Activated CD4-positive, alpha-beta T cell treated with anti-CD3 and anti-CD28 coated beads, Interleukin-2, amount 10 ng/mL, durations not matched to agents 24 days and 14 days (primary cell): ENCODE measurements at regions not wholly inside any gene's neighbourhood (a gene's known extent, or its start where the extent isn't known, plus 50 kb on each side); places are given as distances from the start of the nearest gene placed in this dataset.

Experiments
- DNase-seq: peaks from one replicate; pipeline ENCODE4 v3.0.0; 2022
- H3K27ac Mint-ChIP-seq: one replicate; pipeline ENCODE4 v1.8.0; 2022; ENCODE audit warnings: mild to moderate bottlenecking, mixed read lengths
- H3K27me3 Mint-ChIP-seq: one replicate; pipeline ENCODE4 v1.8.0; 2022; ENCODE audit warnings: mixed read lengths
- H3K36me3 Mint-ChIP-seq: one replicate; pipeline ENCODE4 v1.8.0; 2022; ENCODE audit warnings: low read depth, mild to moderate bottlenecking, mixed read lengths
- H3K4me1 Mint-ChIP-seq: one replicate; pipeline ENCODE4 v1.8.0; 2021; ENCODE audit warnings: mixed read lengths
- H3K4me3 Mint-ChIP-seq: one replicate; pipeline ENCODE4 v1.8.0; 2022; ENCODE audit warnings: mild to moderate bottlenecking, moderate library complexity, mixed read lengths
- H3K9me3 Mint-ChIP-seq: one replicate; pipeline ENCODE4 v1.8.0; 2021; ENCODE audit warnings: mixed read lengths
- intact Hi-C: fragments of 100-400 bp; cut with micrococcal nuclease; formaldehyde crosslinking; loops from one replicate; pipeline ENCODE4 v1.15.1; 2023

DNA sequence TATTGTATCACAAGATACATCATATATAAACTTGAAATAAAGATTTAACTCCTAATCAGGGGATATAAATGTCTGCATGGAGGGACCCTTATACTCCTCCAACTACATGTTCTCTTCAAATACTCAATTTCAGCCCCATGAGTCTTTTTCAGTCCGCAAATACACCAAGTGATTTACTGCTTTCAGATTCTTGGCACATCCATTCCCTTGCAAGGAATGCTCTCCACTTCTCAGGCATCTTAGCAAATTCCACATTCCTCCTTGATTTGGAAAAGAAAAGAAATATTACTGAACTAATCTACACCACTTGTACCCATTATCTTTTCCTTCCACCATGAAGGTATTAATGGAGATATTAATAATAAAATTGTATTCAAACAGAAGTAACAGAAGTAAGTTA lies 999.4 kb upstream of the GJE1 start:
- Mint-ChIP-seq H3K36me3 (no peaks in the 10 kb centered on the region), H3K4me1 (no peaks in the 10 kb centered on the region), H3K27me3 (no peaks in the 10 kb centered on the region), H3K4me3 (no peak overlapping the region), H3K9me3 (no peaks in the 10 kb centered on the region), H3K27ac (no peak overlapping the region)
- DNase-seq = no peak
- intact Hi-C loops = no loop called here

DNA sequence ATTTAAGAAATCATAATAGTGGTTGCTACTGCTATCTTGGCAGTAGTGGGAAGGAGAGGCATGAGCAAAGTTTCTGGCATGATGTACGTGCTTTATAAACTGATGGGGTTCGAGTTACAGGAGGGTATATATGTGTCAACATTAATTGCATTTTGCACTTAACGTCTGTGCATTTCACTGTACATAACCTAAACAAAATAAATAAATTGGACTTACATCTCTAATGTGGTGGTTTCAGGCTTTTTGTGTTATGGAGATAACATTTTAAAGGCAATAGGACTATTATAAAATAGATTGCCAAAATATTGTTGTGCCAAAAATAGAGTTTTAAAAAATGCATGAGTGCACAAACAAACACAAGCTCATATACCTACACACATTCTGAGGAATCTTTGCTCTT lies 1001.1 kb upstream of the GJE1 start:
- Mint-ChIP-seq H3K27me3 (no peaks in the 10 kb centered on the region), H3K4me1 (no peaks in the 10 kb centered on the region), H3K36me3 (no peaks in the 10 kb centered on the region), H3K27ac (no peak overlapping the region), H3K4me3 (no peak overlapping the region), H3K9me3 (no peaks in the 10 kb centered on the region)
- DNase-seq = no peak
- intact Hi-C loops = no loop called here

DNA sequence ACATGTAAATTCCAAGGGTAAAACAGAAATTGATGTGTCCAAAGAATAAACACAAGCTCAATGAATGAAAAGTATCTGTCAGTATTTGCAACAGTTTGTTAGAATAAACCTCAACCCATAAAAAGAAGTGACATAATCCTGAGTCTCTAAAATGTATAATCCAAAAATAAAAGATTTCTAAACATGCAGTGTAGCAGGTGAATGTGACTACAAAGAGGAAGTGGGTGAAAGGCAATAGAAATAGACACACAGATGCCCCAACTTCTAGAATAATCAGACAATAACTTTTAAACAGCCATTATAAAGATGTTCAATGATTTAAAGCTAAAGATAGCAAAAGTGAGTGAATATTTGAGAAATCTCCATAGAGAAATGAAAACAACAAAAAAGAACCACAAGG lies 1009.2 kb upstream of the GJE1 start:
- H3K4me3 Mint-ChIP-seq = no peak overlapping the region
- H3K9me3 Mint-ChIP-seq = no peaks in the 10 kb centered on the region
- no peaks in the 10 kb centered on the region for H3K4me1 Mint-ChIP-seq
- DNase-seq = no peak
- no peak overlapping the region for H3K27ac Mint-ChIP-seq
- intact Hi-C loops = no loop called here
- H3K27me3 Mint-ChIP-seq = no peaks in the 10 kb centered on the region
- H3K36me3 Mint-ChIP-seq = no peaks in the 10 kb centered on the region

DNA sequence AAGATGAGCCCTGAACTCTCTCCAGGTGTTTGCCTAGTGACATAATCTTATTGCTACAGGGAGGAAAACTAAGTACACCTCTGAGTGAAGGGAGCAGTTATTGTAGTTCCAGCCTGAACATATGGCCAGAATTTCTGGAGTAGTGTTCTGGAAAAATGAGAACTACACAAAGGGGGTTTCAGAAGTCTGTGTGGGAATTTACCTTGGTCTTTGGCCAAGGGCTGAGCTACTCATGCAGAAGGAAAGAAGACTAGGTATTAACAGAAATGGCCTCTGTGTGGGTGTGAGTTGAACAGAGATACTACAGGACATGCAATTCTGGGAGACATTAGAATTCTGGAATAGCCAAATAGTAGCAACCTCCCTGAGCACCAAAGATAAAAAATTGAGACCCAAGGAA lies 1009.7 kb upstream of the GJE1 start:
- Mint-ChIP-seq H3K4me3 (no peak overlapping the region), H3K27ac (no peak overlapping the region), H3K36me3 (no peaks in the 10 kb centered on the region), H3K27me3 (no peaks in the 10 kb centered on the region), H3K4me1 (no peaks in the 10 kb centered on the region), H3K9me3 (no peaks in the 10 kb centered on the region)
- DNase-seq = no peak
- intact Hi-C loops = no loop called here

DNA sequence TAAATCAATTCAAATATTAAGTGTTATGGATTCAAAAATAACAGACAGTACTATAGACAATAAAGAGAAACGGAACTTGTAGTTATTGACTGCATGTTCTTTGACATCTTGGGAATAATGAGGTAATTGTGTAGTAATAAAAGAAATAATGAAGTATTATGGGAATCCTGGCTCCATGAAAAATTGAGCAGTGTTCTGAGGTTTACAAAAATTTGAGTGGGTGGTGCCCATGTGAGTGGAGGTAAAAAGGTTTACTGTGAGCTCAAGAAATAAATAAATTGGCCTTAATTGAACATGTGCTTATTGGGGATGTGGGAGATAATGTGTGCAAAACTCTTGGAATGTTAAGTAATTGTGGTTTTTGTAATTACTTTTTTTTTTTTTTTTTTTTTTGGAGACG lies 1013.7 kb upstream of the GJE1 start:
- intact Hi-C loops = no loop called here
- no peaks in the 10 kb centered on the region for H3K27me3 Mint-ChIP-seq
- no peaks in the 10 kb centered on the region for H3K9me3 Mint-ChIP-seq
- no peak overlapping the region for H3K4me3 Mint-ChIP-seq
- H3K27ac Mint-ChIP-seq = no peak overlapping the region
- no peaks in the 10 kb centered on the region for H3K36me3 Mint-ChIP-seq
- H3K4me1 Mint-ChIP-seq = no peaks in the 10 kb centered on the region
- no peak for DNase-seq

DNA sequence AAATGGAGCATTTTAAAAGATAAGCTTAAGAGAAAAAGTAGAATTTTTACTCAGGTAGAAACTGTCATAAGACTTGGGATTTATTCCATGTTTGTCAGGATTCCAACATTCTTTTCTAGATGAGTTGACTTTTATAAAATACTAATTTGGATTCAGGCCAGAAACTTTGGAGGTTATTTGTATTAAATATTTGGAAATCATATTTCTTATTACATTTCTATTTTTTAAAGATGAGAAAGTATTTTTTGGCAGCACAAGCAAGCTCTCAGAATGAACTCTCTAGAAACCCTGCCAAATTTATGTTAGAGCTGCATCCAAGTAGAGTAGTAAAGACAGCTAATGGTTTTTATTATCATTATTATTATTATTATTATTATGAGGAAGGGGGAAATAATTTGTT lies 1014.9 kb upstream of the GJE1 start:
- H3K27ac Mint-ChIP-seq = no peak overlapping the region
- no peak overlapping the region for H3K4me3 Mint-ChIP-seq
- H3K36me3 Mint-ChIP-seq = no peaks in the 10 kb centered on the region
- H3K9me3 Mint-ChIP-seq = no peaks in the 10 kb centered on the region
- DNase-seq = no peak
- no peaks in the 10 kb centered on the region for H3K27me3 Mint-ChIP-seq
- H3K4me1 Mint-ChIP-seq = no peaks in the 10 kb centered on the region
- intact Hi-C loops = no loop called here

DNA sequence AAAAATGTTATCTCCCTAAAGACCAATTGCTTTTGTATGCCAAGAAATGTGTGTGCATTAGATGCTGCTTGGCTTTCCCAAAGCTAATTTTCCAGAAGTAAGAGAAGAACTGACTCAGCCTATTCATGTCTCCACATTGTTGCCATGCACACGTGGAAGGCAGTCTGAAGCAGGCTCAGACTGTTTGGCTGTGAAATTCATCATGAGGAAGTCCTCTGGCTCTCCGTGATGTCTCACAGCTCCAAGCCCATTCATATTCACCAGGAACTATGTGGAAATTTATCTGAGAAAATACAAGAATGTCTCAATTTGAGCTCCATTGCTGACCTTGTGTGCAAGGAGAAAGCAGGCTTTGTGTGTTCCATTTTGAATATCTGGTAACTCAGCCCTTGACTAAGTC lies 1022.2 kb upstream of the GJE1 start:
- Mint-ChIP-seq H3K36me3 (no peaks in the 10 kb centered on the region), H3K4me1 (no peaks in the 10 kb centered on the region), H3K9me3 (no peaks in the 10 kb centered on the region), H3K27me3 (no peaks in the 10 kb centered on the region), H3K4me3 (no peak overlapping the region), H3K27ac (no peak overlapping the region)
- intact Hi-C loops = no loop called here
- no peak for DNase-seq

DNA sequence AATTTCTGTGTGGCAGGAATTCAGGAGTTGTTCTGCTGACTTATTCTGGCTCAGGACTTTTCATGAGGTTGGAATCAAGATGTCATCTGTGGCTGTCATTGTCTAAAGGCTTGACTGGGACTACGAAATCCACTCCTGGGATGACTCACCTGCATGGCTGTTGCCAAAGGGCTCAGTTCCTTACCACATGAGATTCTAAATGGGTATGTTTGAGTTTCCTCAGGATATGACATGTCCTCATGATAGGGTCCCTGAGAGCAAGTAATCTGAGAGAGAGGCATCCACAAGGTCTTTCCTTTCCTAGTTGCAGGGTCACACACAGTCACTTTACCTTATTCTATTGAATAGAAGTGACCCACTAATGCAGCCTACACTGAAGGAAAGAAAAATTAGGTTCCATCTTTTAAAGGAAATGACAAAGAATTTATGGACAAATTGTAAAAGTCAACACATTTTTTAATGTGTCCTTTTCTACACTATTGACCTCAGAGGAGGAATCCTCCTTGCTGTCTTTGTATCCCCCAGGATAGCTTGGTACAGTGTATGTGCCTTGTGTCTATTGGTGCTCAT lies 1025.0 kb upstream of the GJE1 start:
- Mint-ChIP-seq H3K36me3 (no peaks in the 10 kb centered on the region), H3K9me3 (no peaks in the 10 kb centered on the region), H3K27me3 (no peaks in the 10 kb centered on the region), H3K4me1 (no peaks in the 10 kb centered on the region), H3K27ac (no peak overlapping the region), H3K4me3 (no peak overlapping the region)
- DNase-seq = no peak
- intact Hi-C loops = no loop called here

DNA sequence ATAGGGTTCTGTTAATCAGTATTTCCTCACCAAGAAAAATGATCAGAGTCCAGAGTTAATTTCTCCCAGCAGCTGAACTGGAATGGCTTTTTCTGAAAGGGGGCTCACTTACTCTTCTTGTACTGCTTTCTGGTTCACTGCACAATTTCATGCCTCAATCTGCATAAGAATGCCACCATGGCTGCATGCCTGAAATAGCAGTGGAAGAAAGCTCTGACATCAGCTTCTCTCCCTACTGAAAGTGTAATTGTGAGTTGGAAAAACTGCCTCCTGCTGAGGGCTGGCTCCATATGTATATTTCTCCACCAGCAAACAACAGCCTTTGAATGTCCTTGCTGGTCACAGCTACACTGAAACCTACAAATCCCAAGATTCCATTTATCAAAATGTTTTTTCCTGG lies 1027.2 kb upstream of the GJE1 start:
- Mint-ChIP-seq H3K4me3 (no peak overlapping the region), H3K27me3 (no peaks in the 10 kb centered on the region), H3K9me3 (no peaks in the 10 kb centered on the region), H3K27ac (no peak overlapping the region), H3K4me1 (no peaks in the 10 kb centered on the region), H3K36me3 (no peaks in the 10 kb centered on the region)
- intact Hi-C loops = no loop called here
- DNase-seq = no peak

DNA sequence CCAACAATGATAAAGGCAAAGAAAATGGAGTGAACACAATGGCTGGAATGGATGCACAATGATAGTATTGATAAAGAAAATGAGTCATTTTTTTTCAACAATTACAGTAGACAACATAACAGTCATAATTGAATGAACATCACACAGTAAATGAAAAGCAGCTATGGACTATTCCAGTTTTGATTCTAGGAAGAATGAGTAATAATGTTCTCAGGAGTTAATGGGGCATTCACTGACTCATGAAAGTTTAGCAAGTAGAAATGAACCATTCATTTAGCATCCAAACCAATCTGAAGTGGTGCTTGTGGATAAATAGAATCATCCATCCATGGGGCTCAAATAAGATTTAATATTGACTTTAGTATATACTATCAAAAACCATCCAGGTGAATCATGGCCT lies 1029.5 kb upstream of the GJE1 start:
- intact Hi-C loops = no loop called here
- Mint-ChIP-seq H3K4me1 (no peaks in the 10 kb centered on the region), H3K36me3 (no peaks in the 10 kb centered on the region), H3K27ac (no peak overlapping the region), H3K4me3 (no peak overlapping the region), H3K9me3 (no peaks in the 10 kb centered on the region), H3K27me3 (no peaks in the 10 kb centered on the region)
- DNase-seq = no peak

DNA sequence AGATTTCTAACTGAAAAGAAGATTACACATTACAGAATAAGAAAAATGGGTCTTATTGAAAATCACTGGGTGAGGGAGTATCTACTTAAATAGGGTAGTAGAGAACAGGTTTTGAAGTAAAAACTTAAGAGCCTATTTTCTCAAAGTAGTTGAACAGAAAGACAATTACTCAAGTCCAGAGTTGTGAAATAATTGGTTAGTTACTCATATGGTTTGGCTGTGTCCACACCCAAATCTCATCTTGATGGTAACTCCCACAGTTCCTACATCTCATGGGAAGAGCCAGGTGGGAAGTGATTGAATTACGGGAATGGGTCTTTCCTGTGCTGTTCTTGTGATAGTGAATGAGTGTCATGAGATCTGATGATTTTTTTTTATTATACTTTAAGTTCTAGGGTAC lies 1035.3 kb upstream of the GJE1 start:
- intact Hi-C loops = no loop called here
- H3K36me3 Mint-ChIP-seq = no peaks in the 10 kb centered on the region
- H3K4me1 Mint-ChIP-seq = no peaks in the 10 kb centered on the region
- no peaks in the 10 kb centered on the region for H3K9me3 Mint-ChIP-seq
- no peak for DNase-seq
- H3K27ac Mint-ChIP-seq = no peak overlapping the region
- H3K27me3 Mint-ChIP-seq = no peaks in the 10 kb centered on the region
- H3K4me3 Mint-ChIP-seq = no peak overlapping the region

DNA sequence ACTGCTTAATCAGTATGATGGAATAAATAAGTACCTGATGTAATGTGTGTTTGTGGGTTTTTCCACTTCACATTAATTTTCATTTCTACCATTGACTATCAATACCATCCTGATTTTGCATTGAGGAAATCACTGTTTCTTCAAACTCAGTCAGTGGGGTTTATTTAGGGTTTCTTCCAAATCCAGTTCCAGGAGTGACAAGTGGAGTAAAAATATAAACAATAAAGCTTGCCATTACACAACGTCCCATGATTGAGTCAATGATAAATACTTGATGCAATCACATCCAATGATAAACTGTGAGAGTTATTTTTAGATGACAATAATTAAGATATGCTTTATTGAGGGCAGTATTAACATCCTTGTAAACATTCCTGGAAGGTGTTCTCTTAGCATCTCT lies 1037.4 kb upstream of the GJE1 start:
- Mint-ChIP-seq H3K9me3 (no peaks in the 10 kb centered on the region), H3K4me3 (no peak overlapping the region), H3K27ac (no peak overlapping the region), H3K27me3 (no peaks in the 10 kb centered on the region), H3K4me1 (no peaks in the 10 kb centered on the region), H3K36me3 (no peaks in the 10 kb centered on the region)
- no peak for DNase-seq
- intact Hi-C loops = no loop called here

DNA sequence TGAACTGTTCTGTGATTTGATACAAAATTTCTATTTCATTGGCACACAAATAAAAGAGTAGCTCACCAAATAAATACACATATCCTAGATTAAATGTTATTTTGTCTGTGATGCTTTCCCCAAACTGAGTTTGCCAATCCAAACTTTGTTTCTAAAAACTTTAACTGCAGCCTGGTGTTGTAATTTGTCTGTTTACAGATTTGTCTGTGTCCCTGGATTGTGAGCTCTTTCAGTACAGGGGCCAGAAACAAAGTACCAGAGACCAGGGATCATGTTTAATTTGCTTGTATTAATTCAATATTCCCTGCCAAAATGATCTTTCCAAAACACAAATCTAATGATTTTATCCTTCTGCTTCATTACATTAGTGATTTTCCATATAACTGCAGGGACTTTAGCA lies 1044.6 kb upstream of the GJE1 start:
- no peaks in the 10 kb centered on the region for H3K36me3 Mint-ChIP-seq
- intact Hi-C loops = no loop called here
- no peaks in the 10 kb centered on the region for H3K4me1 Mint-ChIP-seq
- H3K9me3 Mint-ChIP-seq = no peaks in the 10 kb centered on the region
- H3K27ac Mint-ChIP-seq = no peak overlapping the region
- no peak overlapping the region for H3K4me3 Mint-ChIP-seq
- no peak for DNase-seq
- no peaks in the 10 kb centered on the region for H3K27me3 Mint-ChIP-seq

DNA sequence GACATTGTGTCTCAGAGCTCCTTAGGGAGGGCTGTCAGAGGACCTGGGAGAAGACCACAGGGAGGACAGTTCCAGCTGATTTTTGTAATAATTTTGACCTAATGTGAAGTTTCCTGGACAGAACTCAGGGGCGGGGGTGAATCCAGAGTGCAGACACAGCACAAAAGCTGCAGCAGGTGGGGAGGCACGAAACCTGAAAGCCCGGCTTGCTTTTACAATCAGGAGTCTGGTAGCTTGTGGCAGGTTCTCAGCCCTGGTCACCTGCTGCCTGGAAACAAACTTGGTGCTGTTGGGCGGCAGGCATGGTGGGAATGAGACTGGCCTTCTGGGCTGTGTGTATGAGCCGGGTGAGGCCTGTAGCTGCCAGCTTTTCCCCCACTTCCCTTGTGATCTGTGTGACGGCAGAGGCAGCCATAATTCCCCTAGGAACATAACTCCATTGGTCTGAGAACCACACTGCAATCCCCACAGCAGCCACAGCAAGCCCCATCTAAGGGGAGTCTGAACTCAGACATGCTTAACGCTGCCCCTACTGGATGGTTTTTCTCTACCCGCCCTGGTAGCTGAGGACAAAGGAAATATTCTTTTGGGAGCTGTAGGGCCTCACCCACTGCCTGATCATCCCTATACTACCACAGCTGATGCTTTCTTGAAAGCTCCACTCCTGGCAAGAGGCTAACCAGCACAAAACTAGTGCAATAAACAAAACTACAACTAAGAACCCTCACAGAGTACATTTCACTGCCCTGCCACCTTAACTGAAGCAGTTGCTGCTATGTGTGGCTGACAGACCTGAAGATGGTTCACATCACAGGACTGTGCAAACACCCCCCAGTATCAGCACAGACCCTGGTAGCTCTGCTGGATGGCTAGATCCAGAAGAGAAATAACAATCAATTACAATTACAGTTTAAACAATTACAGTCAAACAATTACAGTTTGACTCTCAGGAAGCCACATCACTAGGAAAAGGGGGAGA lies 1055.1 kb upstream of the GJE1 start:
- no peaks in the 10 kb centered on the region for H3K4me1 Mint-ChIP-seq
- no peak overlapping the region for H3K4me3 Mint-ChIP-seq
- H3K27ac Mint-ChIP-seq = no peak overlapping the region
- no peaks in the 10 kb centered on the region for H3K36me3 Mint-ChIP-seq
- no peak for DNase-seq
- intact Hi-C loops = no loop called here
- H3K9me3 Mint-ChIP-seq = no peaks in the 10 kb centered on the region
- no peaks in the 10 kb centered on the region for H3K27me3 Mint-ChIP-seq

DNA sequence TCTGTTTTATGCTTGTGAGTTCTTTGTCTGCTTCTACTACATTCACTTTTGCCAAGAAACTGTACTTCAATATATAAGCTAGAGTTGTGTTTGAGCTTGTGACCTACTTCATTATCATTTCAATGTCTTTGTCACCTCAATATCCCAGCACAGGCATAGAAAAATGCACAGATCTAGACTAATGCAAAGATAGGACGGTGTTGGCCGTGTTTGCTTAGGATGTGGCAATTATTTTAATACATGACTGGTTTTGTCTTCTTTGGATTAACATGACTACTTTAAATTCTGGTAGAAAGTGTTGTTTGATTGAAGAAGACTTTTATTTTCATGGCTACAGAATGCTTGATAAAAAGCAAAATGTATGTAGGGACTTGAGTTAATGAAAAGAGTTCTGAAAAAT lies 1075.0 kb upstream of the GJE1 start:
- no peak for DNase-seq
- Mint-ChIP-seq H3K9me3 (no peaks in the 10 kb centered on the region), H3K36me3 (no peaks in the 10 kb centered on the region), H3K4me3 (no peak overlapping the region), H3K27me3 (no peaks in the 10 kb centered on the region), H3K4me1 (no peaks in the 10 kb centered on the region), H3K27ac (no peak overlapping the region)
- intact Hi-C loops = no loop called here
